ENCODE measurements at regions not wholly inside any gene's neighbourhood (a gene's known extent, or its start where the extent isn't known, plus 50 kb on each side); places are given as distances from the start of the nearest gene placed in this dataset.

GRCh38 chr4:31390849-31391248 lies 670.7 kb downstream of the PCDH7 start:
- DNase-seq = no peak
- ChIA-PET CTCF (no interaction called here), POLR2A (no interaction called here)
- no peaks in the 10 kb centered on the region for H3K36me3 ChIP-seq (ENCODE audit: control insufficient read depth, insufficient read depth, low read length)
- no peak overlapping the region for H3K4me3 ChIP-seq (ENCODE audit: low read depth, low read length)
- no peaks in the 10 kb centered on the region for H3K36me3 Mint-ChIP-seq (ENCODE audit: insufficient read depth, unreplicated experiment)
- no peaks in the 10 kb centered on the region for H3K4me1 Mint-ChIP-seq (ENCODE audit: low read depth, unreplicated experiment)
- BruUV-seq (replicated peaks) = no TSS peak
- no peaks in the 10 kb centered on the region for H3K4me1 ChIP-seq
- H3K27me3 Mint-ChIP-seq (ENCODE audit: insufficient read depth, unreplicated experiment) = no peaks in the 10 kb centered on the region
- intact Hi-C loops (cut with micrococcal nuclease; ENCODE audit: unreplicated experiment) = no loop called here
- no peak overlapping the region for H3K4me3 Mint-ChIP-seq (ENCODE audit: unreplicated experiment)
- no peak for TF ChIP-seq CTCF (IDR thresholded peaks at IDR 0.05; ENCODE audit: insufficient read depth in 1 of 2, low read depth in 1 of 2, low read length in 1 of 2, severe bottlenecking in 1 of 2, unreplicated experiment in 1 of 2)
- no peaks in the 10 kb centered on the region for H3K27me3 ChIP-seq (replicated peaks; ENCODE audit: control insufficient read depth, insufficient read depth, low read length)
- no peaks in the 10 kb centered on the region for H3K9me3 Mint-ChIP-seq (ENCODE audit: unreplicated experiment)
- H3K9me3 ChIP-seq = no peaks in the 10 kb centered on the region
- no peak overlapping the region for H3K27ac Mint-ChIP-seq (ENCODE audit: unreplicated experiment)

- no peak overlapping the region for H3K4me3 ChIP-seq (ENCODE audit: low read depth, low read length)
- CTCF ChIA-PET = no interaction called here
- no peaks in the 10 kb centered on the region for H3K27me3 ChIP-seq (replicated peaks; ENCODE audit: control insufficient read depth, insufficient read depth, low read length)
- Mint-ChIP-seq H3K36me3 (ENCODE audit: insufficient read depth, unreplicated experiment) (no peaks in the 10 kb centered on the region), H3K27me3 (ENCODE audit: insufficient read depth, unreplicated experiment) (no peaks in the 10 kb centered on the region), H3K27ac (ENCODE audit: unreplicated experiment) (no peak overlapping the region), H3K4me1 (ENCODE audit: low read depth, unreplicated experiment) (no peaks in the 10 kb centered on the region), H3K4me3 (ENCODE audit: unreplicated experiment) (no peak overlapping the region), H3K9me3 (ENCODE audit: unreplicated experiment) (no peaks in the 10 kb centered on the region)
- POLR2A ChIA-PET = no interaction called here
- no peak for DNase-seq
- H3K4me1 ChIP-seq = no peaks in the 10 kb centered on the region
- intact Hi-C loops (cut with micrococcal nuclease; ENCODE audit: unreplicated experiment) = no loop called here
- H3K36me3 ChIP-seq (ENCODE audit: control insufficient read depth, insufficient read depth, low read length) = no peaks in the 10 kb centered on the region
- no TSS peak for BruUV-seq (replicated peaks)
- TF ChIP-seq CTCF (IDR thresholded peaks at IDR 0.05; ENCODE audit: insufficient read depth in 1 of 2, low read depth in 1 of 2, low read length in 1 of 2, severe bottlenecking in 1 of 2, unreplicated experiment in 1 of 2) = no peak
- no peaks in the 10 kb centered on the region for H3K9me3 ChIP-seq
Observed at GRCh38 chr4:31391976-31392375, 671.8 kb downstream of the PCDH7 start.

GRCh38 chr4:31392923-31393322 lies 672.8 kb downstream of the PCDH7 start:
- POLR2A ChIA-PET = no interaction called here

More at GRCh38 chr4:31392923-31393322, 672.8 kb downstream of the PCDH7 start:
- no TSS peak for BruUV-seq (replicated peaks)
- H3K9me3 ChIP-seq = no peaks in the 10 kb centered on the region
- DNase-seq = no peak
- Mint-ChIP-seq H3K27ac (ENCODE audit: unreplicated experiment) (no peak overlapping the region), H3K36me3 (ENCODE audit: insufficient read depth, unreplicated experiment) (no peaks in the 10 kb centered on the region), H3K4me3 (ENCODE audit: unreplicated experiment) (no peak overlapping the region), H3K4me1 (ENCODE audit: low read depth, unreplicated experiment) (no peaks in the 10 kb centered on the region), H3K9me3 (ENCODE audit: unreplicated experiment) (no peaks in the 10 kb centered on the region), H3K27me3 (ENCODE audit: insufficient read depth, unreplicated experiment) (no peaks in the 10 kb centered on the region)
- no peak overlapping the region for H3K4me3 ChIP-seq (ENCODE audit: low read depth, low read length)
- no peaks in the 10 kb centered on the region for H3K27me3 ChIP-seq (replicated peaks; ENCODE audit: control insufficient read depth, insufficient read depth, low read length)
- no peak for TF ChIP-seq CTCF (IDR thresholded peaks at IDR 0.05; ENCODE audit: insufficient read depth in 1 of 2, low read depth in 1 of 2, low read length in 1 of 2, severe bottlenecking in 1 of 2, unreplicated experiment in 1 of 2)
- intact Hi-C loops (cut with micrococcal nuclease; ENCODE audit: unreplicated experiment) = no loop called here
- H3K36me3 ChIP-seq (ENCODE audit: control insufficient read depth, insufficient read depth, low read length) = no peaks in the 10 kb centered on the region
- CTCF ChIA-PET = no interaction called here
- no peaks in the 10 kb centered on the region for H3K4me1 ChIP-seq

All from Caco-2 (cell line).